ENCODE measurements at regions not wholly inside any gene's neighbourhood (a gene's known extent, or its start where the extent isn't known, plus 50 kb on each side); places are given as distances from the start of the nearest gene placed in this dataset.
"Not testable (repeated sequence)": the region's sequence is repeated elsewhere in the genome, so short reads cannot be mapped to it uniquely, and the experiment has no call there.

DNA sequence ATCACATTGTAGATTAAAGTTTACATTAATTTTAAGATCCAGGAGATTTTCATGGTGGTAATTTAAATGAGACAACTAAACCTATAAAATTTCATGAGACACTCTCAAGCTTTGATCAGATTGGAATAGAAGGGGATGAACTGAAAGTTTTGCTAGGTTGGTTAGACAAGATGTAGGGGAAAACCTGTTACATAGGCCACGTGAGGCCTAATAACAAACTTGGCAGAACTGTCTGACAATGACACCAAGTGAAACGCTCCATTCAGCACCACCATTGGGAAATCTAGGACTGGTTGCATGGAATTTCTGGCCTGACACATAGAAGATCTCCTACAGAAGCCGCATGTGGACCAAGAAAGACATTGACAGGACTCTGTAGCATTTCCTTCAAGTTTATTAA, 87.8 kb upstream of the SLC39A10 start:
- peaks cover 15% of the 10 kb centered on the region for H3K4me1 ChIP-seq (ENCODE audit: control insufficient read depth, insufficient read depth, low read length)
- no peaks in the 10 kb centered on the region for H3K36me3 ChIP-seq (ENCODE audit: control insufficient read depth, insufficient read depth, low read length, severe bottlenecking)
- no peak overlapping the region for H3K4me3 ChIP-seq (ENCODE audit: low read length)
- H3K27me3 ChIP-seq (replicated peaks; ENCODE audit: control insufficient read depth, insufficient read depth, low read length), result no peaks in the 10 kb centered on the region
- no peak for DNase-seq (ENCODE audit: low read depth)
- no peak overlapping the region for H3K9ac ChIP-seq (ENCODE audit: low read length)
- no peaks in the 10 kb centered on the region for H3K9me3 ChIP-seq (ENCODE audit: control insufficient read depth, low read length)

DNA sequence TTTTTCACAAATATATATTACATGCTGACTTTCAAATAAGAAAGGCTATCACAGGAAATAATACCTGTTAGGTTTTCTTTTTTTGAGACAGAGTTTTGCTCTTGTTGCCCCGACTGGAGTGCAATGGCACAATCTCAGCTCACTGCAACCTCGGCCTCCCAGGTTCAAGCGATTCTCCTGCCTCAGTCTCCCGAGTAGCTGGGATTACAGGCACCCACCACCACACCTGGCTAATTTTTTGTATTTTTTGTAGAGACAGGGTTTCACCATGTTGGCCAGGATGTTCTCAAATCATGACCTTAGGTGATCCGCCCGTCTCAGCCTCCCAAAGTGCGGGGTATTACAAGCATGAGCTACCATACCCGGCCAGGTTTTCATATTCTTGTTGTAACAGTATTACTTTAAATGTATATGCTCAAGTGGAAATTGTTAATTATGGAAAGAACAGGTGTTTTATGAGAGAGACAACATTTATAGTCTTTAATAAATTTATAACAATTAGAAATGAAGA, 92.3 kb upstream of the SLC39A10 start:
- peaks cover 27% of the 10 kb centered on the region for H3K4me1 ChIP-seq (ENCODE audit: control insufficient read depth, insufficient read depth, low read length)
- not testable (repeated sequence) for H3K9me3 ChIP-seq (ENCODE audit: control insufficient read depth, low read length); H3K9ac ChIP-seq (ENCODE audit: low read length); H3K4me3 ChIP-seq (ENCODE audit: low read length); H3K36me3 ChIP-seq (ENCODE audit: control insufficient read depth, insufficient read depth, low read length, severe bottlenecking); DNase-seq (ENCODE audit: low read depth); H3K27me3 ChIP-seq (replicated peaks; ENCODE audit: control insufficient read depth, insufficient read depth, low read length)

DNA sequence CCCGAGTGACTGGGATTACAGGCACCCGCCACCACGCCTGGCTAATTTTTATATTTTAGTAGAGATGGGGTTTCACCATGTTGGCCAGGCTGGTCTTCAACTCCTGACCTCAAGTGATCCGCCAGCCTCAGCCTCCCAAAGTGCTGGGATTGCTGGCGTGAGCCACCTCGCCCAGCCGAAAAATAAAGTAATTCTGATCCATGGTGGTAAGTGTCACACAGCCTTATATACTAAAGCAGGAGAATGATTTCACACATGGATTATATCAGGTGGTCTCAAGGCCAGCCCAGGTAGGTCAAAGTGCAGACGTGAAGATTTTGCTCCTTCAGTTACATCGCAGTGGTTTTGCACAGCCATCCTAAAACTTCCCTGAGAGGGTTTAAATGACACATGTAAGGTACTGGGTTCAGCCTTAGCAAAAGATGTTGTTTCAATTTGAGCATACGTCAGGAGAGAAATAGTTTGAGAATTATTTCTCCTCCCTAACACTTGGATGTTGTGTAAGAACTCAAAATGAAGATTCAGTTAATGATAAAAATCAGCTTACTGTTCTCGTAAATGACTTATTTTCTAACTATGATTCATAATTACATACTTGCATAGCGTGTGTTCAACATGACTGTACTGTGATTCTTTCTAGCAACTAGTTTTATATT, 93.0 kb upstream of the SLC39A10 start:
- Histone ChIP-seq H3K4me1 (ENCODE audit: control insufficient read depth, insufficient read depth, low read length) (peaks cover 27% of the 10 kb centered on the region), H3K36me3 (ENCODE audit: control insufficient read depth, insufficient read depth, low read length, severe bottlenecking) (no peaks in the 10 kb centered on the region)
- peak; percentile 86 for DNase-seq (ENCODE audit: low read depth)

DNA sequence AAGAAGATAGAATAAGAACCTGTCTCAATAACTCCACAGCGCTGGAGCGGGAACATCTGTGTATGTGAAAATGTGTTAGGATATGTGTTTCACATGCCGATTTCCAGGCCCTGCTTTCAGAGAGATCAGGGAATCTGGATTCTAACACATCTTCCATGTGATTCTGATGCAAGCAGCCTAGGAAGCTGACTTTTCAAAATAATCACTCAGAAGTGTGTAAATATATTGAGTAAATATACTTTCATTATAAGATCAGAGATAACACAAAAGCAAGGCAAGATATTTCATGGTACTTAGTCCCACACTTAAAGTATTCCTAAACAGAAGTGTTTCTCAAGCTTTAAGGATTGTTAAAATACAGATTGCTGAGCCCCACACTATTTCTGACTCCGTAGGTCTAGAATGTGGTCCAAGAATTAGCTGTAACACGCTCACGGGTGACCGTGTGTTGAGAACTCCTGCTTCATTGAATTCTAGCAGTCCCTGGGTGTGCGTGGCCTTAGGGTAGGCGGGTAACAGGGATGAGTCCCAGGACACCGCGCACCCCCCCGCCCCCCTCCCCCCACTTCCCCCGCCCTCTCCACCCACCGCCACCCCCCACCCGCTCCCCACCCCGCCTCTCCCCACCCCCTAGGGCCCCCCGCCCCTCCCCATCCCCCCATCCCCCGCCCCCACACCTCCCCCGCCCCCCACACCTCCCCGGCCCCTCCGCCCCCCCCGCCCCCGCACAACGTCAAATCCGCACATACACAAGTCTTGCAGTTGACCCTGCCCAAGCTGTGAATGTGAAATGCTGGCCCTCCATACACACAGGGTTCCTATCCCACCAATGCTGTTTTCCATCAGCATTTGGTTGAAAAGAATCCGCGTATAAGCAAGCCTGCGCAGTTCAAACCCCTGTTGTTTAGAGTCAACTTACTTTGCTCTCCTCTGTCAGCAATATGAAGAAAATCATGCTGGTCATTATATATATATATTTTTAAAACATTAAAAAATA, 94.2 kb upstream of the SLC39A10 start:
- Histone ChIP-seq H3K36me3 (ENCODE audit: control insufficient read depth, insufficient read depth, low read length, severe bottlenecking) (no peaks in the 10 kb centered on the region), H3K9ac (ENCODE audit: low read length) (no peak overlapping the region), H3K4me3 (ENCODE audit: low read length) (no peak overlapping the region), H3K4me1 (ENCODE audit: control insufficient read depth, insufficient read depth, low read length) (peaks cover 27% of the 10 kb centered on the region), H3K9me3 (ENCODE audit: control insufficient read depth, low read length) (no peaks in the 10 kb centered on the region), H3K27me3 (replicated peaks; ENCODE audit: control insufficient read depth, insufficient read depth, low read length) (no peaks in the 10 kb centered on the region)
- peak; percentile 22 for DNase-seq (ENCODE audit: low read depth)

More for the DNA sequence above, 93.0 kb upstream of the SLC39A10 start:
- Histone ChIP-seq H3K27me3 (replicated peaks; ENCODE audit: control insufficient read depth, insufficient read depth, low read length) (no peaks in the 10 kb centered on the region), H3K9me3 (ENCODE audit: control insufficient read depth, low read length) (no peaks in the 10 kb centered on the region), H3K4me3 (ENCODE audit: low read length) (peak overlapping the region; percentile 4), H3K9ac (ENCODE audit: low read length) (no peak overlapping the region)

DNA sequence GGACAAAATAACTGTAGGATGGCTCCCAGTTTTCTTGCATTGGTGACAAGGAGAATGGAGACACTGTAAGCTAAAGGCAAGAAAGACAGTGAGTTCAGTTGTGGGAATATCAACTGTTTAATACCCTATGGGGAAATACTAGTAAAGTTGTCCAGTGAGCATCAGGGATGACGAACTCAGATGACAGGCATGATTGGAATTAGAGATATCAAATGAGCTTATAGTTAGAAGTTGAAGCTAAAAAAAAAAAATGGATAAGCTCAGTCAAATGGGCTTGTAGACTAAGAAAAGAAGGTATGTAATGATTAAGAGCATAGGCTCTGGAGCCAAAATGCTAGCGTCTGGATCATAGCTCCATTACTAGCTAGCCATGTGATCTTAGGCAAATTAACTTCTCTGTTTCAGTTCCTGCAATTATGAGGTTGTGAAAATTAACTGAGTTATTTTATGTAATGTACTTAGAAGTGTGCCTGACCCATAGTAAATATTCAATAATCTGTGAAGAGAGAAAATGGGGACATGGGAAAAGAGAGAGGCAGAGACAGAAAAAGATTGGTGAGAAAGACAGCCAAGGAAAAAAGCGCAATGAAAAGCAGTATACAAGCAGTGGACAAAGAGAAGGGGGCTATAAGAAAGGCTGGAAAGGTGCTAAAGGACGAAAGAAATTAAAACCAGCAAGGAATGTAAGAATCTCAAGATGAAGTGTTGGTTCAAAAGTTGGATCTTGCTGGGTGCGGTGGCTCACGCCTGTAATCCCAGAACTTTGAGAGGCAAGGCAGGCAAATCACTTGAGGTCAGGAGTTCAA, 95.7 kb upstream of the SLC39A10 start:
- peak; percentile 87 for DNase-seq (ENCODE audit: low read depth)
- Histone ChIP-seq H3K9ac (ENCODE audit: low read length) (no peak overlapping the region), H3K4me1 (ENCODE audit: control insufficient read depth, insufficient read depth, low read length) (peaks cover 22% of the 10 kb centered on the region), H3K36me3 (ENCODE audit: control insufficient read depth, insufficient read depth, low read length, severe bottlenecking) (no peaks in the 10 kb centered on the region), H3K9me3 (ENCODE audit: control insufficient read depth, low read length) (no peaks in the 10 kb centered on the region), H3K27me3 (replicated peaks; ENCODE audit: control insufficient read depth, insufficient read depth, low read length) (no peaks in the 10 kb centered on the region), H3K4me3 (ENCODE audit: low read length) (no peak overlapping the region)

DNA sequence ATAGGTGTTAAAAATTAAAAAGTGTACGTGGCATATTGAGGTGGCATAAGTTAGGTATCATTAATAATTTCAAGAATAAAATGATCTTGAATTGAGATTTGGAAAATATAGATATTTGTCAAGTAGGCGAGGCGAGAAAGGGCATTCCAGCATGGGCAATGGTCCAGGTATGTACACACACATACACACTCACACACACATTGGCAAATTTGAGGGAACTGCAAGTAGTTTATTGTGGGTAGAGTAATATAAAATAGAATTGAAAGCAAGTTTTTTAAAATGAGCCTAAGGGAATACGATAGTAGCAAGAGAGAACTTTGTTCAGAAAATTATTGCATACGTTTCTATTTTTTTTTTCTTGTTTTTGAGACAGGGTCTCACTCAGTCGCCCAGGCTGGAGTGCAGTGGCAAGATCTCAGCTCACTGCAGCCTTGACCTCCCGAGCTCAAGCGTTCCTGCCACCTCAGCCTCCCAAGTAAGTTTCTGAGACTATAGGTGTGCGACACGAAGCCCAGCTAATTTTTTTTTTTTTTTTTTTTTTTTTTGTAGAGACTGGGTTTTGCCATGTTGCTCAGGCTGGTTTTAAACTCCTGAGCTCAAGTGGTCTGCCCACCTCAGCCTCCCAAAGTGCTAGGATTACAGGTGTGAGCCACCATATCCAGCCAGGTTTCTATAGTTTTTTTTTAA, 96.7 kb upstream of the SLC39A10 start:
- Histone ChIP-seq H3K4me1 (ENCODE audit: control insufficient read depth, insufficient read depth, low read length) (peaks cover 17% of the 10 kb centered on the region), H3K4me3 (ENCODE audit: low read length) (no peak overlapping the region), H3K27me3 (replicated peaks; ENCODE audit: control insufficient read depth, insufficient read depth, low read length) (no peaks in the 10 kb centered on the region), H3K36me3 (ENCODE audit: control insufficient read depth, insufficient read depth, low read length, severe bottlenecking) (no peaks in the 10 kb centered on the region), H3K9me3 (ENCODE audit: control insufficient read depth, low read length) (no peaks in the 10 kb centered on the region), H3K9ac (ENCODE audit: low read length) (no peak overlapping the region)
- peak; percentile 30 for DNase-seq (ENCODE audit: low read depth)

DNA sequence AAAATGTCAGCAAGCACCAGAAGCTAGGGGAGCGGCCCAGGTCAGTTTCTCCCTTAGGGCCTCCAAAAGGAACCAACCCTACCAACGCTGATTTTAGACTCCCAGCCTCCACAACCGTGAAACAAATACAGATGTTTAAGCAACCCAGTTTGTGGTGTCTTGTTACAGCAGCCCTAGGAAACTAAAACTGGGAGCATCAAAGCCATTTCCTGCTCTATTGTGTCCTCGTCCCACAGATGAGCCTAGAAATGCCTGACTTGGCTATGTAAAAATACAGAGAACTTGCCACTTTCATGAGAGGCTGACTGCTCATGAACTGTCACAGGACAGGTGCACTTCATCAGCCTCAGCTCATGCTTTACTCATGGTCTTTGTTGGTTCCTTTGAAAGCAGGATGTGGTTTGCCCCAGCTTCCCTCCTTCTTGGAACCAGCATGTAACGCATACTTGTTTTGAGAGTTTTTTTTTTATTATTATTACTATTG, 97.6 kb upstream of the SLC39A10 start:
- Histone ChIP-seq H3K4me3 (ENCODE audit: low read length) (no peak overlapping the region), H3K9ac (ENCODE audit: low read length) (no peak overlapping the region)
- peak; percentile 80 for DNase-seq (ENCODE audit: low read depth)

DNA sequence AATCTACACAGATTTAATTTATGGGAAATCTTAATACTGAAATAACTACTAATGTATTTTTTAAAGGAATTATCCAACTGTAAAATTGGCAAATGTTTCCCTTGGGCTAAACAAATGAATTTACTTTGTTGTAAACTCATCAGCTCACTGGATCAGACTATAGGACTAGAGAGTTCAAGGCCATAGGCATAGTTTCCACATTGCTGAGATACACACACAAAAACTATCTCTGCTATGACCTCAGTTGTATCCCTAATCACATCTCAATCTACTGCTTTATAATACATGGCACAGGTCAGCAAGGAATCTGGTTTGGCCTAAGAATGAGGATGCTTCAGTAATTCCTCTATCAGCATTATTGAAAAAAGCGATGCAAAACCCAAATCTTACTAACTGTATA, 101.1 kb upstream of the SLC39A10 start:
- Histone ChIP-seq H3K4me3 (ENCODE audit: low read length) (no peak overlapping the region), H3K27me3 (replicated peaks; ENCODE audit: control insufficient read depth, insufficient read depth, low read length) (no peaks in the 10 kb centered on the region), H3K4me1 (ENCODE audit: control insufficient read depth, insufficient read depth, low read length) (peaks cover 2% of the 10 kb centered on the region), H3K9ac (ENCODE audit: low read length) (no peak overlapping the region), H3K9me3 (ENCODE audit: control insufficient read depth, low read length) (no peaks in the 10 kb centered on the region), H3K36me3 (ENCODE audit: control insufficient read depth, insufficient read depth, low read length, severe bottlenecking) (no peaks in the 10 kb centered on the region)
- DNase-seq (ENCODE audit: low read depth), result no peak

More for the DNA sequence above, 97.6 kb upstream of the SLC39A10 start:
- no peaks in the 10 kb centered on the region for H3K36me3 ChIP-seq (ENCODE audit: control insufficient read depth, insufficient read depth, low read length, severe bottlenecking)
- H3K4me1 ChIP-seq (ENCODE audit: control insufficient read depth, insufficient read depth, low read length), result peaks cover 16% of the 10 kb centered on the region
- no peaks in the 10 kb centered on the region for H3K27me3 ChIP-seq (replicated peaks; ENCODE audit: control insufficient read depth, insufficient read depth, low read length)
- H3K9me3 ChIP-seq (ENCODE audit: control insufficient read depth, low read length), result no peaks in the 10 kb centered on the region

DNA sequence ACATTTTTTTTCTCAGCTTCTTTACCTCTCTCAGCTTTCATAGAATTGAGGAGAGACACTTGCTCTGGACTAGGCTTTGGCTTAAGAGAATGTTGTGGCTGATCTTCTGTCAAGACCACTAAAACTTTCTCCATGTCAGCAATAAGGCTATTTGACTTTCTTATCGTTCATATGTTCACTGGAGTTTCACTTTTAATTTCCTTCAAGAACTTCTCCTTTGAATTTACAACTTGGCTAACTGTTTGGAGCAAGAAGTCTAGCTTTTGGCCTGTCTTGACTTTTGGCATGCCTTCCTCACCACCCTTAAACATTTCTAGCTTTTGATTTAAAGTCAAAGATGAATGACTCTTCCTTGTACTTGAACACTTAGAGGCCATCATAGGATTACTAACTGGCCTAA, 104.4 kb upstream of the SLC39A10 start:
- H3K9ac ChIP-seq (ENCODE audit: low read length), result no peak overlapping the region
- H3K4me1 ChIP-seq (ENCODE audit: control insufficient read depth, insufficient read depth, low read length), result no peaks in the 10 kb centered on the region
- peaks cover 5% of the 10 kb centered on the region for H3K9me3 ChIP-seq (ENCODE audit: control insufficient read depth, low read length)
- no peak overlapping the region for H3K4me3 ChIP-seq (ENCODE audit: low read length)
- DNase-seq (ENCODE audit: low read depth), result no peak
- no peaks in the 10 kb centered on the region for H3K27me3 ChIP-seq (replicated peaks; ENCODE audit: control insufficient read depth, insufficient read depth, low read length)
- no peaks in the 10 kb centered on the region for H3K36me3 ChIP-seq (ENCODE audit: control insufficient read depth, insufficient read depth, low read length, severe bottlenecking)

DNA sequence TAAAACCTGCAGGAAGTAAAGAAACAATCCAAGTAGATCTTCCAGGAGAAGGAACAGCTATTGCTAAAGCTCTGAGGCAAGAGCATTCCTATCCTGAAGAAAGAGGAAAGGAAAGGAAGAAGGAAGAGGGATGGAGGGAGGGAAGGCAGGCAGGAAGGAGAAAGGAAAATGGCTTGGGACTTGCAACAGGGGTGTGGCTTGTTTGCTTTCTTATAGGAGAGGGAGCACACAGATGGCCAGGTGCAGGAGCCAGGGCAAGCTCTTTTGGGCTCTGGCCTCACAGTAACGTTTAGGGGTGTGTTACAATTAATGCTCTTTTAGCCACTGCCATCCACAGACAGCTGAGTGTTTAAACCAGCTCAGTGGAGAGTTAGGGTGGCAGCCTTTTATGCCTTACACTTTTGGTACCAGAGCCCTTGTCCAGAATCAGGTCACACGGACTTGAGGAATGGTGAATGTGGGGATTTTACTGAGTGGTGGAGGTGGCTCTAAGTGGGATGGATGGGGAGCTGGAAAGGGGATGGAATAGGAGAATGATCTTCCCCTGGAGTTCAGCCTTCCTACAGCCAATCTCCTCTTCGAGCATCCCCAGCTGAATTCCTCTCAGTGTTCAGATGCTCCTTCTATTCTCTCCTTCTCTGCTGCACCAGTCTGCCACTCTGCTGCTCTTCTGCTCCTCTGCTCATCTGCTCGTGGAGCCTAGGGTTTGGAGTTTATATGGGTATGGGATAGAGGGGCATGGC, 108.7 kb upstream of the SLC39A10 start:
- Histone ChIP-seq H3K27me3 (replicated peaks; ENCODE audit: control insufficient read depth, insufficient read depth, low read length) (no peaks in the 10 kb centered on the region), H3K36me3 (ENCODE audit: control insufficient read depth, insufficient read depth, low read length, severe bottlenecking) (no peaks in the 10 kb centered on the region), H3K9ac (ENCODE audit: low read length) (no peak overlapping the region), H3K9me3 (ENCODE audit: control insufficient read depth, low read length) (peaks cover 5% of the 10 kb centered on the region), H3K4me3 (ENCODE audit: low read length) (no peak overlapping the region), H3K4me1 (ENCODE audit: control insufficient read depth, insufficient read depth, low read length) (no peaks in the 10 kb centered on the region)
- no peak for DNase-seq (ENCODE audit: low read depth)
